SU-DHL-6 (cell line): ENCODE measurements at regions not wholly inside any gene's neighbourhood (a gene's known extent, or its start where the extent isn't known, plus 50 kb on each side); places are given as distances from the start of the nearest gene placed in this dataset.

Experiments
- EZH2phosphoT487 ChIP-seq: fragments of 200-600 bp; sonication (generic), shearing (Covaris generic); conservative IDR thresholded peaks from 2 replicates; pipeline ENCODE4 v1.6.1; 2018; ENCODE audit warnings: mild to moderate bottlenecking, antibody characterized with exemption, low read length, moderate library complexity, mixed read lengths
- TF ChIP-seq, protein P1 (sequence below): fragments of 200-600 bp; sonication (generic); IDR thresholded peaks from one replicate; pipeline ENCODE4 v1.5.1; 2017; ENCODE audit warnings: antibody characterized with exemption, mild to moderate bottlenecking, low read length, moderate library complexity; ENCODE audit not compliant: insufficient read depth, poor library complexity, severe bottlenecking

DNA sequence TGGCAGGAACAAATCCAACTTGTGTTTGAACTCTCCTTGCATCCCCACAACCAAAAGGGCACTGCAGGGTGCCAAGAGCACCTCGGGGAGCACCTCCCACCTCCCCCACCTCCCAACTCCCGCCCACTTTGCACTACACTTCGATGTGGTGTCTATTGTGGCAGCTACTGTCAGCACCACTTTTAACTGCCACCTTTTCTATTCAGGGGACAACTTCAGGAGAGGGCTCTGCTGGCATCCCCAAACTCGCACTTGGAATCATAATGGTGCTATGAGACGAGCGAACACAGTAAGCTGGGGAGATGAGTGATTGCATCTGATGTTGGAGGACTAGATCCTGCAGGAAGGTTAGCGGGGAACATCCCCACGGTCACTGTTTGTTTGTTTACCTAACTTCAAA lies 238.2 kb upstream of the PROX1 start:
- TF ChIP-seq, protein P1, sequence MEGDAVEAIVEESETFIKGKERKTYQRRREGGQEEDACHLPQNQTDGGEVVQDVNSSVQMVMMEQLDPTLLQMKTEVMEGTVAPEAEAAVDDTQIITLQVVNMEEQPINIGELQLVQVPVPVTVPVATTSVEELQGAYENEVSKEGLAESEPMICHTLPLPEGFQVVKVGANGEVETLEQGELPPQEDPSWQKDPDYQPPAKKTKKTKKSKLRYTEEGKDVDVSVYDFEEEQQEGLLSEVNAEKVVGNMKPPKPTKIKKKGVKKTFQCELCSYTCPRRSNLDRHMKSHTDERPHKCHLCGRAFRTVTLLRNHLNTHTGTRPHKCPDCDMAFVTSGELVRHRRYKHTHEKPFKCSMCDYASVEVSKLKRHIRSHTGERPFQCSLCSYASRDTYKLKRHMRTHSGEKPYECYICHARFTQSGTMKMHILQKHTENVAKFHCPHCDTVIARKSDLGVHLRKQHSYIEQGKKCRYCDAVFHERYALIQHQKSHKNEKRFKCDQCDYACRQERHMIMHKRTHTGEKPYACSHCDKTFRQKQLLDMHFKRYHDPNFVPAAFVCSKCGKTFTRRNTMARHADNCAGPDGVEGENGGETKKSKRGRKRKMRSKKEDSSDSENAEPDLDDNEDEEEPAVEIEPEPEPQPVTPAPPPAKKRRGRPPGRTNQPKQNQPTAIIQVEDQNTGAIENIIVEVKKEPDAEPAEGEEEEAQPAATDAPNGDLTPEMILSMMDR: no peak
- no peak for TF ChIP-seq EZH2phosphoT487
